Activated CD8-positive, alpha-beta T cell treated with anti-CD3 and anti-CD28 coated beads, Interleukin-2, amount 10 ng/mL, durations not matched to agents 7 days and 5 days (primary cell): ENCODE measurements at regions not wholly inside any gene's neighbourhood (a gene's known extent, or its start where the extent isn't known, plus 50 kb on each side); places are given as distances from the start of the nearest gene placed in this dataset.
"Not testable (repeated sequence)": the region's sequence is repeated elsewhere in the genome, so short reads cannot be mapped to it uniquely, and the experiment has no call there.

Experiments used
- ATAC-seq: fragments of 150-1000 bp; cut with Tn5 transposase; one replicate; pipeline ENCODE4 v1.10.0; 2021; ENCODE audit warnings: moderate library complexity
- CTCF ChIA-PET: fragments of 350-600 bp; sonication (Branson Sonifier 250); formaldehyde crosslinking; loops from one replicate; lab custom pipeline; 2021; ENCODE audit warnings: antibody characterized with exemption; lab: Charles Lee
- POLR2A ChIA-PET: fragments of 350-600 bp; sonication (Branson Sonifier 250); formaldehyde crosslinking; loops from one replicate; lab custom pipeline; 2021; ENCODE audit warnings: antibody characterized with exemption; lab: Charles Lee
- DNase-seq: peaks from one replicate; pipeline ENCODE4 v3.0.0-alpha.2; 2020
- H3K27ac Mint-ChIP-seq: one replicate; pipeline ENCODE4 v1.8.0; 2021; ENCODE audit warnings: mild to moderate bottlenecking, mixed read lengths
- H3K27me3 Mint-ChIP-seq: one replicate; pipeline ENCODE4 v1.8.0; 2021; ENCODE audit warnings: low read depth, mixed read lengths
- H3K36me3 Mint-ChIP-seq: one replicate; pipeline ENCODE4 v1.8.0; 2021; ENCODE audit warnings: low read depth, mixed read lengths
- H3K4me1 Mint-ChIP-seq: one replicate; pipeline ENCODE4 v1.8.0; 2021; ENCODE audit warnings: low read depth, mixed read lengths
- H3K4me3 Mint-ChIP-seq: one replicate; pipeline ENCODE4 v1.8.0; 2021; ENCODE audit warnings: mild to moderate bottlenecking, mixed read lengths
- H3K9me3 Mint-ChIP-seq: one replicate; pipeline ENCODE4 v1.8.0; 2022; ENCODE audit warnings: mixed read lengths; ENCODE audit not compliant: insufficient read depth

DNA sequence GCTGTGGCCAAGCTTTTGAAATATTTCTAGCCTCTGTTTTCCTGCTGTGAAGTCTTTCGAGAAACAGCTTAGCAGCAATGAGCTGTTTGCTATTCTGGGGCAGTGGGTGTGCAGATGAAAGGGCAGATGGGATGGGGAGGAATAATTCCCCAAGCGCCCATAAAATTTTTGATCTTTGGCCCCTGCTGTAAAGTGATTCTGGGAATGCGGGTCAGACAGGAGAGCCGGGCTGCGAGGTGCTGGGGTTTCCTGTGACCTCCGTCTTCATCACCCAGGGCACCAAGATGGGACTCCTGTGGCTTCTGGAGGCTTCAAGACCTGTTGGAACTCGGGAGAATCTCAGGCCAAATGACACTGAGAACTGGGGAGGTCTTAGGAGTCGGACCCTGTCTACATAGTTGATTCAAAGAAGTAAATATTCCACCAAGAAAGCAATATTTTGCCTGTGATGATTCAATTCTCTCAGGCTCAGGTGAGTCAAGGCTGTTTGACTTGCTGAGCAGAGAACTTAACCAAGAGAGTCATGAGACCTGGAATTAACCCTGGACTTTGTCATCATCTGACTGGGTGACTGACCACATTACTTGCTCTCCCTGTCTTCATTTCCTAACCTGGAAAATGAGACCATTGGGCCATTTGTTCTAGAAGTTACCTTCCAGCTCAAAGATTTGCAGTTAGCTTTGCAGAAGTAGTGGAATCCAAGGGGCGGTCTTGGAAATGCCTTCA is 86.4 kb downstream of the POLR2M start:
- no peaks in the 10 kb centered on the region for H3K4me1 Mint-ChIP-seq
- peaks cover 13% of the 10 kb centered on the region for H3K27me3 Mint-ChIP-seq
- DNase-seq (no peak), ATAC-seq (no peak)
- H3K9me3 Mint-ChIP-seq = no peaks in the 10 kb centered on the region
- H3K36me3 Mint-ChIP-seq = no peaks in the 10 kb centered on the region
- H3K4me3 Mint-ChIP-seq = no peak overlapping the region
- no peak overlapping the region for H3K27ac Mint-ChIP-seq
- ChIA-PET POLR2A (no interaction called here), CTCF (no interaction called here)

DNA sequence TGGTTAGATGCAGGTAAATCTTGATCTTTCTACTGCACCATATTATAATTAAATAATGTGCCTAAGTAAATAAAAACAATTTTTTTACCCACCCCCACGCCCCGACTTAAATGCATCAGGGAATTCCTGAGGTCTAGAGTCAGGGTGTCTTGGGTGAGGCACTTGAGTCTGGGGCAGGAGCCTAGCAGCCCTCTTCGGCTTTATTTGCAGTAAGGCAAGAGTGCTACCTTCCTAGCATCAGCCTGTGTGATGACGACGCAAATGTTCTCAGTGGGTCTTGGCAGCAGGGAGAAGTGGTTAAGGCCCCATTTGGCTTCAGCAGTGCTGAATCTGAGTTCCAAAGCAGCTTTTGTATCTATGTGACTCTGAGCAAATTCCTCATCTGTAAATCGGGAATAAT is 88.7 kb downstream of the POLR2M start:
- no peak overlapping the region for H3K27ac Mint-ChIP-seq
- no peaks in the 10 kb centered on the region for H3K9me3 Mint-ChIP-seq
- H3K4me3 Mint-ChIP-seq = no peak overlapping the region
- no peak for DNase-seq
- POLR2A ChIA-PET = no interaction called here
- CTCF ChIA-PET = no interaction called here
- no peaks in the 10 kb centered on the region for H3K36me3 Mint-ChIP-seq
- ATAC-seq = no peak
- peaks cover 9% of the 10 kb centered on the region for H3K27me3 Mint-ChIP-seq
- H3K4me1 Mint-ChIP-seq = no peaks in the 10 kb centered on the region

DNA sequence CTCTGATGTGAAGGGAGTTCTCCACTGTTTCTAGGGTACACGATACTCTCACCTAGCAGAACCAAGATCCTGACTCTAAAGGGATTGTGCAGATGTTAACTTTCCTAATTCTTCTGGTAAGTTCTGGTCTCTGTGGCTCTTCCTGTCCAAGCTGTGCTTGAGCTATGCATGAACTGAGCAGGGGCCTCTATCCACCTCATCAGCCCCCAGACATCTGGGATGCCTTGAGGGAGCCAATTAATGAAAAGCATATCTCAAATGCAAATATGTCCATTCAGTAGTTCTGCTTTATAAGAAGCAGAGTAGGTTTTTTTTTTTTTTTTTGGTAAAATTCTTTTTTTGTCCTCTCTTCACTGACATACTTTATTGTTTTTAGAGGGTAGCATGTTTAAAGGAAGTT is 89.6 kb downstream of the POLR2M start:
- Mint-ChIP-seq H3K9me3 (no peaks in the 10 kb centered on the region), H3K4me1 (no peaks in the 10 kb centered on the region), H3K4me3 (no peak overlapping the region), H3K36me3 (no peaks in the 10 kb centered on the region), H3K27me3 (peaks cover 10% of the 10 kb centered on the region), H3K27ac (no peak overlapping the region)
- ATAC-seq = no peak
- POLR2A ChIA-PET = no interaction called here
- CTCF ChIA-PET = interaction anchor here (1.6 kb wide), 1 partner anchor 45 kb away, joined by 5 read pairs; no protein-coding TSS in a partner anchor
- no peak for DNase-seq

DNA sequence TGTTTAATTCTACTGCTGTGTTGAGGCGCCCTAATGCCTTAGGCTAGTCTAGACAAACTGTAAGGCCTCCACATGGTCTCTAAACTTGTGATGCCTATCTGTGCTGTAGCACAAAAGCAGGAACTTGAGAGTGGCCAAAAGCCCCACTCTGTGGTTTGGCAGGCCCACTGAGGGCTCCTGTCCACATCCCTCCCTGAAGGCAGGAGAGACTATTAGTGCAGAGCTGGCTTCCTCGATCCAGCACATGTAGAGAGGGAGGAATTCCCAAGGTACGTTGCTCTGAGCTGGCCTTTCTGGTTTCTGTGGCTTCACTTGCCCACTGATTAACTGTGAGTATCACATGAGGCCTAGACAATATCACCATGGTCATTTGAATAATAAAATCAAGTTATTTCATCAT is 90.6 kb downstream of the POLR2M start:
- no peak for ATAC-seq
- CTCF ChIA-PET = interaction anchor here (1.6 kb wide), 1 partner anchor 46 kb away, joined by 5 read pairs; no protein-coding TSS in a partner anchor
- Mint-ChIP-seq H3K36me3 (no peaks in the 10 kb centered on the region), H3K27ac (no peak overlapping the region), H3K9me3 (no peaks in the 10 kb centered on the region), H3K27me3 (peaks cover 10% of the 10 kb centered on the region), H3K4me1 (no peaks in the 10 kb centered on the region), H3K4me3 (no peak overlapping the region)
- POLR2A ChIA-PET = no interaction called here
- no peak for DNase-seq

DNA sequence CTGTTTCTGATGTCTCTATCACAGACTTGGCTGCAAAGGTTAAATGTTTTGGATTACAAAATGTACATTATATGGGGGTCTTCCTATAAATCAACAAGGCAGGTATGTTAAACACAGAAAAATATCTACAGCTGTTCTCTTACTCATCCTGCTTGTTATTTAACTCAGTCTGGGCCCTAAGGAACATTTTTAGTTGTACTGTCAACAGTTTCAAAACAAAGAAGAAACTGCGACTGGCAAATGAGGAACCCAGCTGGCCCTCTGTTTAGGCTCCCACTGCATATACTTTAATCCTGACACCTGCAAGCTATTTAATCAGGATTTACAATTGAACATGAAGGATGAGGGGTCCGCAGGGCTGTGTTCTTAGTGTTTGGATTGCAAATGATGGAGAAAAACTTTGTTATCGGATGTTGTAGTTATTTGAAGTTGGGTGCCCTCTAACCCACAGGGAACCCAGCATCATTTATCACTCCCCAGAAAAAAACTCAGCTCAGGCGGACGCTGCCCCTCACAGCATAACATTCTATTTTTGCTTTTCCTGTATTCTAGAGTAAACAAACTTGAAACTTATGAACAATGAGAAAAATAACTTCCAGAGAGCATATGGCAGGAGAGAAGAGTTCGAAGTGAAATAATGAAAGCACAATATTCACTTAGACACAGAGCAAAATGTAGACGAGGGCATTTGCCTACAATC is 91.2 kb downstream of the POLR2M start:
- POLR2A ChIA-PET = no interaction called here
- Mint-ChIP-seq H3K4me3 (no peak overlapping the region), H3K27ac (no peak overlapping the region), H3K9me3 (no peaks in the 10 kb centered on the region), H3K27me3 (peaks cover 13% of the 10 kb centered on the region), H3K36me3 (no peaks in the 10 kb centered on the region), H3K4me1 (no peaks in the 10 kb centered on the region)
- DNase-seq = no peak
- ATAC-seq = no peak
- CTCF ChIA-PET = interaction anchor here (1.6 kb wide), 1 partner anchor 47 kb away, joined by 5 read pairs; no protein-coding TSS in a partner anchor

DNA sequence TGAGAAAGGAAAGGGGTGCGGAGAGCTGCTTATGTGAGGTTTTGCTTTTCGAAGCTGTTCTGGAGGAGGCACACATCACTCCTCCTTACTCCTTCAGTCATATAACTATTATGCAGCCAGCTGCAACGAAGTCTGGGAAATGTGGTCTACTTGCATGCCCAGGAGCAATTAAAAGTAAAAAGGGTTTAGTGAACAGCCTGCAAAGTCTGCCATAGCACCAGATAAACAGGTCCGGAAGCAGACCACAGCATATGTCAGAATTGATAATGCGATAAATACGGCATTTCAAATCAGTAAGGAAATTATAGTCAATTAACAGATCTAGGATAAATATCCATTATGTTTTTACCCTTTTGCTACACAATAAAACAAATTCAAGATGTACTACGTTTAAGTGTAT is 99.5 kb downstream of the POLR2M start:
- Mint-ChIP-seq H3K4me3 (no peak overlapping the region), H3K27me3 (peaks cover 3% of the 10 kb centered on the region), H3K27ac (no peak overlapping the region), H3K9me3 (no peaks in the 10 kb centered on the region), H3K4me1 (no peaks in the 10 kb centered on the region), H3K36me3 (no peaks in the 10 kb centered on the region)
- CTCF ChIA-PET = no interaction called here
- DNase-seq (no peak), ATAC-seq (no peak)
- POLR2A ChIA-PET = no interaction called here

DNA sequence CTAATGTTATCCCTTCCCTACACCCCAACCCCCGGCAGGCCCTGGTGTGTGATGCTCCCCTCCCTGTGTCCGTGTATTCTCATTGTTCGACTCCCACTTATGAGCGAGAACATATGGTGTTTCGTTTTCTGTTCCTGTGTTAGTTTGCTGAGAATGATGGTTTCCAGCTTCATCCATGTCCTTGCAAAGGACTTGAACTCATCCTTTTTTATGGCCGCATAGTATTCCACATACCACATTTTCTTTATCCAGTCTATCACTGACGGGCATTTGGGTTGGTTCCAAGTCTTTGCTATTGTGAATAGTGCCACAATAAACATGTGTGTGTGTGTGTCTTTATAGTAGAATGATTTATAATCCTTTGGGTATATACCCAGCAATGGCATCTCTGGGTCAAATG is 102.8 kb downstream of the POLR2M start:
- H3K27me3 Mint-ChIP-seq, CTCF ChIA-PET, H3K36me3 Mint-ChIP-seq, H3K9me3 Mint-ChIP-seq, H3K4me3 Mint-ChIP-seq, H3K27ac Mint-ChIP-seq, H3K4me1 Mint-ChIP-seq, DNase-seq, POLR2A ChIA-PET, ATAC-seq: not testable (repeated sequence)

DNA sequence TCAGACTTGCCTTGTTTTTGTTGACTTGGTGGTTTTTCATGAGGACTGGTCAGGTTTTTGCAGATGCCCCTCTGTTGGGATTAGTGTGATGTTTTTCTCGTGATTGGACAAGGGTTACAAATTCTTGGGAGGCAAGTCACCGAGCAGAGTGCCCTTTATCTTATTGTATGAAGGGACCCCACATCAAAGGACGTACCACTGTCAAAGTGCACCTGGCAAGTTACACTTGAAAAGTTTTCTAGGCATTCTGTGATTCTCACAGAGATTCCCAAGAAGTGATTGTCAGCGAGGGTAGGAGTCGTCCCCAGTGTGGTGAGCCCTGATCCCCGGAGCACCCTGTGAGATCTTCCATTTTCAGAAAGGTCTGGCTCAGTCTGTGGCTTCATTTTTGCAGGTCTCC is 110.1 kb downstream of the POLR2M start:
- ATAC-seq (no peak), DNase-seq (no peak)
- no peak overlapping the region for H3K4me3 Mint-ChIP-seq
- CTCF ChIA-PET = no interaction called here
- H3K36me3 Mint-ChIP-seq = no peaks in the 10 kb centered on the region
- no peaks in the 10 kb centered on the region for H3K4me1 Mint-ChIP-seq
- H3K27me3 Mint-ChIP-seq = peaks cover 21% of the 10 kb centered on the region
- H3K9me3 Mint-ChIP-seq = no peaks in the 10 kb centered on the region
- H3K27ac Mint-ChIP-seq = no peak overlapping the region
- POLR2A ChIA-PET = no interaction called here

DNA sequence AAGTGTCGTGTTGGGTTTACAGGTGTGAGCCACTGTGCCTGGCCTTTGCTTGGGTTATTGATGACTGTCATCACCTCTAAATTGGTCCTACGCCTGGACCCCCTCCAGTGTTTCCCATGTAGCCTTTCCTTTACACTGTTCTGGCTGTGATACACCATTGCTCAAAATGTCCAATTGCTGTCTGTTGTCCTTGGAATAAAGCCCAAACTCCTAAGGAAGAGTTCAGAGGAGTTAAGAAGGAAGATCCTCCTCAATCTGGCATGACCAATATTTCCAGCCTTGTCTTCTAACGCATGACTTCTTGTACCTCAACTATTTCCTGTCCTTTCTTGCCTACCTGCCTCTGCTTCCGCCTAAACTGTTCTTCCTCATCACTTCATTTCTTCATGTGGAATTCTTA is 113.1 kb downstream of the POLR2M start:
- H3K4me1 Mint-ChIP-seq = no peaks in the 10 kb centered on the region
- CTCF ChIA-PET = interaction anchor here (1.1 kb wide), 1 partner anchor 10 kb away, joined by 3 read pairs; no protein-coding TSS in a partner anchor
- ATAC-seq (no peak), DNase-seq (no peak)
- H3K27me3 Mint-ChIP-seq = peaks cover 15% of the 10 kb centered on the region
- no peak overlapping the region for H3K4me3 Mint-ChIP-seq
- no peaks in the 10 kb centered on the region for H3K36me3 Mint-ChIP-seq
- H3K27ac Mint-ChIP-seq = no peak overlapping the region
- POLR2A ChIA-PET = no interaction called here
- H3K9me3 Mint-ChIP-seq = no peaks in the 10 kb centered on the region

DNA sequence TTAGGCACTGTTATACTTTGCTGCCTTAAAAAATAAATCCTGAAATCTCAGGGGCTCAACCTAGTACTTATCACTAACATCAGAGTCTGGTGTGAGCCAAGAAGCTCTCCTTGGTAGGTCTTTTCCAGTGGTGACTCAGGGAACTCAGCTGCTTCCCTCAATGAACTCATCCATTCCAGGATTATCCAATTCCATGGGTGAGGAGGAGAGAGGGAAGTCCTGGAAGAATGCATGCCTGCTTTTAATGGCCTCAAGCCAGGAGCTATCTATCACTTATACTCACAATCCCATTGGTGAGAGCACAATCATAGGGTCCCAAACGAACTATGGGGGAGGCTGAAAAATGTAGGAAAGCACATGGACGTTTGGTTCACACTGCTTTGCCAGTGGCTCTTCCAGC is 113.6 kb downstream of the POLR2M start:
- ChIA-PET POLR2A (no interaction called here), CTCF (interaction anchor here (1.1 kb wide), 1 partner anchor 10 kb away, joined by 3 read pairs; no protein-coding TSS in a partner anchor)
- Mint-ChIP-seq H3K4me1 (no peaks in the 10 kb centered on the region), H3K9me3 (no peaks in the 10 kb centered on the region), H3K27ac (no peak overlapping the region), H3K4me3 (no peak overlapping the region), H3K36me3 (no peaks in the 10 kb centered on the region), H3K27me3 (peaks cover 15% of the 10 kb centered on the region)
- DNase-seq (no peak), ATAC-seq (no peak)

DNA sequence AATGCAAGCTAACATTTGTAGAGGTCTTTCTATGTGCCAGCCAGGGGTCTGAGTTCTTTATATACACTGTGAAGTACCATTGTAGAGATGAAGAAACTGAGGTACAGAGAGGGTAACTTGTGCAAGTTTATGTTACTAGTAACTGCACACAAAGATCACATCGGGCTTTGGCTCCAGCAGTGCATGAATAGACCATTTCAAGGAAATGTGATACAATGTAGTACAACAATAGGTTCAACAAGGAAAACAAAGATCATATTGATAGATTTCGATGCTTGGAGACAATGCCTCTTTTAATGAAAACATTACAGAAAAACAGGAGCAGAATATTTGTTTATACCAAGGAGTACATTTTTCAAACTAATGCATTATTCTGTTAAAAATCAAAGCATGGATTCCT is 115.3 kb downstream of the POLR2M start:
- no peaks in the 10 kb centered on the region for H3K9me3 Mint-ChIP-seq
- no peak overlapping the region for H3K27ac Mint-ChIP-seq
- no peak overlapping the region for H3K4me3 Mint-ChIP-seq
- ATAC-seq = no peak
- no peaks in the 10 kb centered on the region for H3K36me3 Mint-ChIP-seq
- ChIA-PET POLR2A (no interaction called here), CTCF (no interaction called here)
- peaks cover 15% of the 10 kb centered on the region for H3K27me3 Mint-ChIP-seq
- DNase-seq = no peak
- H3K4me1 Mint-ChIP-seq = no peaks in the 10 kb centered on the region

DNA sequence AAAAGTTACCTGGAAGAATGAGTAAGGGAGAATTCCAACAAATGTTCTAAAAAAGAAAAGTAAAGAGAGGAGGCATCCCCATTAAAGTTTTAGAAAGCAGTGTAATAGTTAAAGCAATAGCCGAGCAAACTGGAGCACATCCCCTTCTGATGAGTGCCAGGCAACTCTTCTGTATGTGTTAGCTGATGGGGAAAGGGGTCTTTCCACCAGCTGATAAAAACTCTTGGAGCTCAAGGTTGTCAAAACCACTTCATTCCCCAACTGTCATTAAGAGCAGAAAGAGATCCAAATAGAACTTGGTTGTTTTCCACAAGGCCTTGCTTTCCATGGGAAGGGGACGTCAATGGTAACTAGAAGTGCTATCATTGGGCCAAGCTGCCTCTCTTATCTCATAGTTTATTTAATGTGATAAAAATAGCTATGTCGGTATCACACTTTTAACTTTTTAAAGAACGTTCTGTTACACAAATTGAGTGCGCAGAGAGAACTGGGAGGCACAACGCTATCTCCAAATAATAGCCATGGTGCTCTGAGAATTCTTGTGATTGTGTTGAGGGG is 116.9 kb downstream of the POLR2M start:
- POLR2A ChIA-PET = no interaction called here
- peaks cover 2% of the 10 kb centered on the region for H3K4me1 Mint-ChIP-seq
- H3K27ac Mint-ChIP-seq = no peak overlapping the region

More for the DNA sequence above, 116.9 kb downstream of the POLR2M start:
- no peak for ATAC-seq
- H3K27me3 Mint-ChIP-seq = peaks cover 10% of the 10 kb centered on the region
- no peak for DNase-seq
- CTCF ChIA-PET = interaction anchor here (1.4 kb wide), 1 partner anchor 72 kb away, joined by 4 read pairs; no protein-coding TSS in a partner anchor
- no peak overlapping the region for H3K4me3 Mint-ChIP-seq
- no peaks in the 10 kb centered on the region for H3K9me3 Mint-ChIP-seq
- H3K36me3 Mint-ChIP-seq = no peaks in the 10 kb centered on the region
